OCI-LY7 (cell line): ENCODE measurements at regions not wholly inside any gene's neighbourhood (a gene's known extent, or its start where the extent isn't known, plus 50 kb on each side); places are given as distances from the start of the nearest gene placed in this dataset.

Experiments used
- BruUV-seq: library from RNA; stranded (reverse); fragments of 400-500 nt; replicated peaks from 2 replicates; lab custom pipeline; 2021; lab: Mats Ljungman, UMichigan
- CTCF ChIA-PET: fragments of 300-600 bp; sonication (Branson Sonifier 250); formaldehyde crosslinking; loops from one replicate; lab custom pipeline; 2022; ENCODE audit warnings: antibody characterized with exemption; ENCODE audit not compliant: unreplicated experiment; lab: Charles Lee
- POLR2A ChIA-PET: fragments of 300-600 bp; sonication (Branson Sonifier 250); formaldehyde crosslinking; loops from one replicate; lab custom pipeline; 2022; ENCODE audit warnings: antibody characterized with exemption; lab: Charles Lee
- DNase-seq: peaks from one replicate; pipeline ENCODE4 v3.0.0-alpha.2; 2015; ENCODE audit warnings: low spot score
- H2AFZ ChIP-seq: fragments of 200-600 bp; sonication (generic), shearing (Covaris generic); 2 replicates; pipeline ENCODE4 v1.6.1; 2014; ENCODE audit warnings: mild to moderate bottlenecking, antibody characterized with exemption, low read length, moderate library complexity
- H3K27ac ChIP-seq: fragments of 200-600 bp; sonication (generic); 2 replicates; pipeline ENCODE4 v1.5.1; 2014; ENCODE audit warnings: mixed run types, low read depth, mild to moderate bottlenecking, moderate library complexity, low read length, inconsistent platforms; ENCODE audit not compliant: poor library complexity, severe bottlenecking
- H3K36me3 ChIP-seq: fragments of 200-600 bp; sonication (generic); 2 replicates; pipeline ENCODE4 v1.6.1; 2014; ENCODE audit warnings: mild to moderate bottlenecking, antibody characterized with exemption, low read length, moderate library complexity, mixed read lengths; ENCODE audit not compliant: insufficient read depth
- H3K4me1 ChIP-seq: fragments of 200-600 bp; sonication (generic); 2 replicates; pipeline ENCODE4 v1.5.1; 2014; ENCODE audit warnings: mild to moderate bottlenecking, low read length; ENCODE audit not compliant: insufficient read depth, poor library complexity, severe bottlenecking
- H3K4me2 ChIP-seq: fragments of 200-600 bp; sonication (generic); 2 replicates; pipeline ENCODE4 v1.6.1; 2014; ENCODE audit warnings: mild to moderate bottlenecking, low read length
- H3K4me3 ChIP-seq: fragments of 200-600 bp; sonication (generic); 2 replicates; pipeline ENCODE4 v1.5.1; 2014; ENCODE audit warnings: mild to moderate bottlenecking, low read depth, low read length; ENCODE audit not compliant: poor library complexity, severe bottlenecking
- H3K79me2 ChIP-seq: fragments of 200-600 bp; sonication (generic); 2 replicates; pipeline ENCODE4 v1.6.1; 2016; ENCODE audit warnings: low read depth, mild to moderate bottlenecking, low read length, moderate library complexity, mixed read lengths; ENCODE audit not compliant: insufficient read depth
- H3K9me2 ChIP-seq: fragments of 200-600 bp; sonication (generic); 2 replicates; pipeline ENCODE4 v1.6.1; 2016; ENCODE audit warnings: mild to moderate bottlenecking, low read length, mixed read lengths; ENCODE audit not compliant: insufficient read depth
- H3K9me3 ChIP-seq: fragments of 200-600 bp; sonication (generic); 2 replicates; pipeline ENCODE4 v1.6.1; 2014; ENCODE audit warnings: mild to moderate bottlenecking, mixed run types, low read length, mixed read lengths
- H4K20me1 ChIP-seq: fragments of 200-600 bp; sonication (generic); 2 replicates; pipeline ENCODE4 v1.6.1; 2014; ENCODE audit warnings: mild to moderate bottlenecking, antibody characterized with exemption, low read length, moderate library complexity, mixed read lengths; ENCODE audit not compliant: insufficient read depth
- CTCF ChIP-seq: fragments of 200-600 bp; sonication (generic); conservative IDR thresholded peaks from 2 replicates; pipeline ENCODE4 v1.5.1; 2014; ENCODE audit warnings: mild to moderate bottlenecking, antibody characterized with exemption, low read length, moderate library complexity, mixed read lengths
- EZH2phosphoT487 ChIP-seq: fragments of 200-600 bp; sonication (generic); IDR thresholded peaks from 2 replicates; pipeline ENCODE4 v1.6.1; 2018; ENCODE audit warnings: low read depth, borderline replicate concordance, mild to moderate bottlenecking, mixed run types, antibody characterized with exemption, low read length, moderate library complexity, mixed read lengths
- intact Hi-C: fragments of 100-400 bp; cut with micrococcal nuclease; formaldehyde crosslinking; loops from one replicate; pipeline ENCODE4 v1.10.0; 2022; ENCODE audit not compliant: unreplicated experiment

- Histone ChIP-seq H3K9me3 (no peaks in the 10 kb centered on the region), H4K20me1 (no peaks in the 10 kb centered on the region; the same call in 1 of the 2 replicates), H2AFZ (no peak overlapping the region), H3K27ac (no peak overlapping the region), H3K4me1 (no peaks in the 10 kb centered on the region), H3K9me2 (no peaks in the 10 kb centered on the region), H3K4me3 (no peak overlapping the region), H3K4me2 (no peak overlapping the region), H3K79me2 (no peaks in the 10 kb centered on the region), H3K36me3 (no peaks in the 10 kb centered on the region)
- TF ChIP-seq CTCF (no peak), EZH2phosphoT487 (no peak)
- BruUV-seq = no TSS peak
- ChIA-PET CTCF (no interaction called here), POLR2A (no interaction called here)
- intact Hi-C loops = no loop called here
- DNase-seq = no peak
Observed at GRCh38 chr17:79491006-79491405, 119.8 kb downstream of the RBFOX3 start.

- no peaks in the 10 kb centered on the region for H3K36me3 ChIP-seq
- H3K79me2 ChIP-seq = no peaks in the 10 kb centered on the region
- intact Hi-C loops = no loop called here
- H3K27ac ChIP-seq = no peak overlapping the region
- no peaks in the 10 kb centered on the region for H3K9me3 ChIP-seq
- H4K20me1 ChIP-seq = no peaks in the 10 kb centered on the region; the same call in 1 of the 2 replicates
- ChIA-PET POLR2A (no interaction called here), CTCF (no interaction called here)
- H3K9me2 ChIP-seq = no peaks in the 10 kb centered on the region
- no TSS peak for BruUV-seq
- no peak overlapping the region for H3K4me2 ChIP-seq
- DNase-seq = no peak
- no peak overlapping the region for H2AFZ ChIP-seq
- H3K4me1 ChIP-seq = no peaks in the 10 kb centered on the region
- no peak for TF ChIP-seq CTCF
- TF ChIP-seq EZH2phosphoT487 = no peak
- no peak overlapping the region for H3K4me3 ChIP-seq
Observed at GRCh38 chr17:79490530-79490929, 120.3 kb downstream of the RBFOX3 start.

GRCh38 chr17:79487149-79487548, 123.7 kb downstream of the RBFOX3 start:
- Histone ChIP-seq H3K9me2 (no peaks in the 10 kb centered on the region), H4K20me1 (no peaks in the 10 kb centered on the region; the same call in 1 of the 2 replicates), H3K4me3 (no peak overlapping the region), H3K4me1 (no peaks in the 10 kb centered on the region), H3K9me3 (no peaks in the 10 kb centered on the region), H3K36me3 (no peaks in the 10 kb centered on the region), H3K4me2 (no peak overlapping the region), H2AFZ (no peak overlapping the region), H3K27ac (no peak overlapping the region), H3K79me2 (no peaks in the 10 kb centered on the region)
- POLR2A ChIA-PET = no interaction called here
- no peak for DNase-seq
- intact Hi-C loops = no loop called here
- BruUV-seq = no TSS peak
- no peak for TF ChIP-seq CTCF
- TF ChIP-seq EZH2phosphoT487 = no peak
- CTCF ChIA-PET = no interaction called here
